Fibroblast of mammary gland (primary cell): ENCODE measurements at regions not wholly inside any gene's neighbourhood (a gene's known extent, or its start where the extent isn't known, plus 50 kb on each side); places are given as distances from the start of the nearest gene placed in this dataset.

ENCODE experiments used
- DNase-seq: peaks from one replicate; pipeline ENCODE4 v3.0.0-alpha.2; 2010; ENCODE audit warnings: low read depth
- H3K4me3 ChIP-seq: 2 replicates; pipeline ENCODE4 v1.5.1; 2011; ENCODE audit warnings: low read depth, mild to moderate bottlenecking, low read length, moderate library complexity; ENCODE audit not compliant: control insufficient read depth
- TF ChIP-seq, protein P1 (sequence below): conservative IDR thresholded peaks from 2 replicates; pipeline ENCODE4 v1.5.1; 2011; ENCODE audit warnings: low read depth, low read length, inconsistent platforms; ENCODE audit not compliant: control insufficient read depth, insufficient read depth

DNA sequence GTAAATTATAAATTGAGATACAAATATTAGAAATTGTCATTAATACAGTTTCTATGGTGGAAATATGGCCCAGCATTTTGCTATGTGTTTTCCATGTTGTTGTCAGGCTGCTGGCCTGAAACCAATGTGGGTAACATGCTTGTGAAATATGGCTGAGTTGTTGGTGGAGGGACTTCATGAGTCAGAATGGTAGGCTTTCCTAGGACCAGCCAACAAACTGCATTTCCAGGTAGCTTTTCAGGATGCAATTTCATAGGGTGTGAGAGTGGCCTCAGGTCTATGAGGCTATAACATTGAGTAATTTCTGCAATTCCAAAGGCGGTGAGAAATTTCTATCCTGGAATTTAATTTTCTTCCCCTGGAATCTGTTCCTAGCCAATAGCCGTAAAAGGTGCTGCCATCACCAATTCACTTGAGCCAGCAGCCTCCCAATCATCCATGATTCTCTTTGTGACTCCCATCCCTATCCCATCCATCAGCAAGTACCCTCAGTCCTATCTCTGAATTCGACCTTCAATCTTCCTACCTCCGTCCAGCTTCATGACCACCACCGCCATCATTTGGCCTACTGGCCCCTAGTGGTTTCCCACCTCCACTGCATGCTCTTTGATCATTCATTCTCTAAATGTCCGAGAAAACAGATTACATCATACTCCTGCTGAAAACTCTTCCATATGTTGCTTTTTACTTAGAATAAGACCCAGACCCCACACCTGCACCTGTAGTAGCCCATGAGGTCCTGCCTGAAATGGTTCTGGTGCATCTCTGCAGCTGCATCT is 276.6 kb upstream of the CFAP20DC start:
- H3K4me3 ChIP-seq: no peak overlapping the region
- TF ChIP-seq, protein P1, sequence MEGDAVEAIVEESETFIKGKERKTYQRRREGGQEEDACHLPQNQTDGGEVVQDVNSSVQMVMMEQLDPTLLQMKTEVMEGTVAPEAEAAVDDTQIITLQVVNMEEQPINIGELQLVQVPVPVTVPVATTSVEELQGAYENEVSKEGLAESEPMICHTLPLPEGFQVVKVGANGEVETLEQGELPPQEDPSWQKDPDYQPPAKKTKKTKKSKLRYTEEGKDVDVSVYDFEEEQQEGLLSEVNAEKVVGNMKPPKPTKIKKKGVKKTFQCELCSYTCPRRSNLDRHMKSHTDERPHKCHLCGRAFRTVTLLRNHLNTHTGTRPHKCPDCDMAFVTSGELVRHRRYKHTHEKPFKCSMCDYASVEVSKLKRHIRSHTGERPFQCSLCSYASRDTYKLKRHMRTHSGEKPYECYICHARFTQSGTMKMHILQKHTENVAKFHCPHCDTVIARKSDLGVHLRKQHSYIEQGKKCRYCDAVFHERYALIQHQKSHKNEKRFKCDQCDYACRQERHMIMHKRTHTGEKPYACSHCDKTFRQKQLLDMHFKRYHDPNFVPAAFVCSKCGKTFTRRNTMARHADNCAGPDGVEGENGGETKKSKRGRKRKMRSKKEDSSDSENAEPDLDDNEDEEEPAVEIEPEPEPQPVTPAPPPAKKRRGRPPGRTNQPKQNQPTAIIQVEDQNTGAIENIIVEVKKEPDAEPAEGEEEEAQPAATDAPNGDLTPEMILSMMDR: peak; percentile 38
- no peak for DNase-seq

DNA sequence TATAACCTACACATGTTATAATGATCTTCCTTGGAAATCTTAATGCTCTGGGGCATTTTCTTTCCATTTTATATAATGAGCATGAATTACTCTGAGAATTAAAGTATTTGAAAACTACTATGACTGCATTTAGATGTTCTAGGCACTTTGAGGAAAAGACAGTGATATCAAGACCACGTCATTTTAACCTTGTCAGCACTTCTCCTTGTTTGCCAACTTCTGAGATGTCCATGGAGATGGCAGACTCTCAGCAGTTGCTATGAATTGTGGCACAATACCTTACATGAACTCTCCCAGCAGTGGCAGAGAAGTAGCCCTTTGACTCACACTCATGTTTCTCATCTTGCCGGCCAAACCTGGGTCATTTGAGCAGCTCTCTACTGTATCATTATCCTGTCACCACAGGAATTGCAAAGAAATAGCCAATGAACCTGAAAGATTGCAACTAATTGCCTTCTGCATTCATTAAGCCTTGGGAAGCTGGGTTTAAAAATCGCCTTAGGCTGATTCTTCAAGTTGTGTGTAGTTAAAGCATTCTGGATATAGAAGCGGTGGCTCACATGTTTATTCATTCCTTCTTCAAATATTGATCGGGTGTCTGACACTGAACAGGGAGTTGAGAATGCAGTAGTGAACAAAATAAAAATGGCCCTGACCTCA is 272.2 kb upstream of the CFAP20DC start:
- no peak overlapping the region for H3K4me3 ChIP-seq
- TF ChIP-seq, protein P1: no peak
- DNase-seq: no peak

DNA sequence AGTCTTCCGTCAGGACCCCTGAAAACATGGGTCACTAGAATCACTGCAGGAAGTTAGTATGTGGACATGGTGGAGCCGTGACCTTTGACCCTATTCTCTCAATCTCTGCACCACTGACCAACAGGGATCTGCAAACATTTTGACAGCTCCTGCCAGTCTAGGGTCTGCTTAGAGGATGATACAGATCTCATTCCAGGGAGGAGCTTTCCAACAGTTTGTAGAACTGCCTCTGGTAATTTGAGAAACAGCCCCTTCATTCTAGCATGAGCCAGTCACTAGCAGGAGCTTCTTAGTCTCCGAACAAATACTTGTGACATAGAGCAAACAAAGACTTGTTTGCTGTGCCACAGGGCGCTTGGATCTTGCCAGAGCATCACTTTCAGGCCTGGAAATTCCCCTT is 270.3 kb upstream of the CFAP20DC start:
- no peak for DNase-seq
- H3K4me3 ChIP-seq: no peak overlapping the region
- TF ChIP-seq, protein P1: no peak

DNA sequence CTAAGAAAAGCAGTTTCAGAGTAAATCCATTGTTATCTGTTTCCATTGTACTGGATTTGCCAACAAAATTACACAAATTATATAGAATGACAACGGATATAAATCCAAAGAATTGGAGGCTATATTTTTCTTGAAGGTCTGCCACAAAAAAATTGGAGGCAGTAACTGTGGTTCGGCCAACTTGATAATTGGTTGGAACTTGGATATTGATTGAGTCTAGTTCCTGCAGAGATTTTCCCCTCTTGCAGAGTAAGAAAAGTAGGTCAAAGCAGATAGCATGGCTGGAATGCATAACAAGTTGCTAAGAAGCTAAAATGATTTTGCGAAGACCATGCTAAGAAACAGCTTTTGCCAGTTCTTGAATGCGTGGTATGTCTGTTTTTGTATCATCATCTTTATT is 269.6 kb upstream of the CFAP20DC start:
- TF ChIP-seq, protein P1: no peak
- DNase-seq: no peak
- no peak overlapping the region for H3K4me3 ChIP-seq

DNA sequence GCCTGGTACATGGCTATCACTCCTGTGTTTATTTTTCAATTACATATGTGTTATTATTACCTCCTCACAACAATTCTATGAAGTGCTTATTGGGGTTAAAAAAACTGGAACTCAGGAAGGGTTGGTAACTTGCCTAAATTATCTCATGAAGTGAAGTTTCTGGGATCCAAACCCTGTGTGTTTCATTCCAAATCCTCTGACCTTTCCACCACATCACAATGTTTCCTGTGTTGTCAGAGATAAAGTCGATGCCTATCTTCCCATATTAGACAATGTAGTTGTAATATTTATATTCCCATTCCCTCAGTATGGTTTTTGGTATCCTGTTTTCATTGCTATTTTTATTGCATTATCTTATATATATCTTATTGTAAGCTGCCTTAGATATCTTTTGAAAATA is 269.1 kb upstream of the CFAP20DC start:
- TF ChIP-seq, protein P1: no peak
- DNase-seq: no peak

DNA sequence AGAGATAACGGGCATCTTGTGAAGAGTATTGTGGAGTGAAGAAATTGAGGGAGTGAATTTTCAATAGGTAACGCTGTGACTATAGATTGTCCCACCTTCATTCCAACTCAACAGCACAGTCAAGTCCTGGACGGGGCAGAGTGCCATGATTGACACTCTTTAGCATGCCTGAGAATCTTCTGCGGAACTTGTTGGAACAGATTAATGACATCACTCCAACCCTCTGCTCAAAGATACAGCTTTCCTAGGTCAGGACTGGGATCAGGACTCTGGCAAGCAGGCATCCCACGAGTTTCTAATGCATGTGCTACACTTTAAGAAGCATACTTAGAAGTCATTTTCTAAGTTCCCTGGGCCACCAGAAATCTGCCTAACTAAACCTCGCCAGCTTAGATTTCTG is 267.6 kb upstream of the CFAP20DC start:
- TF ChIP-seq, protein P1: no peak
- DNase-seq: no peak
- no peak overlapping the region for H3K4me3 ChIP-seq

More for the DNA sequence above, 269.1 kb upstream of the CFAP20DC start:
- no peak overlapping the region for H3K4me3 ChIP-seq
